HG02588 (cell line): ENCODE measurements at regions not wholly inside any gene's neighbourhood (a gene's known extent, or its start where the extent isn't known, plus 50 kb on each side); places are given as distances from the start of the nearest gene placed in this dataset.
"Not testable (repeated sequence)": the region's sequence is repeated elsewhere in the genome, so short reads cannot be mapped to it uniquely, and the experiment has no call there.

Experiments used
- ATAC-seq: cut with Tn5 transposase; IDR thresholded peaks from one replicate; pipeline ENCODE4 v1.9.1; 2021; ENCODE audit warnings: mild to moderate bottlenecking, moderate library complexity; ENCODE audit not compliant: unreplicated experiment

DNA sequence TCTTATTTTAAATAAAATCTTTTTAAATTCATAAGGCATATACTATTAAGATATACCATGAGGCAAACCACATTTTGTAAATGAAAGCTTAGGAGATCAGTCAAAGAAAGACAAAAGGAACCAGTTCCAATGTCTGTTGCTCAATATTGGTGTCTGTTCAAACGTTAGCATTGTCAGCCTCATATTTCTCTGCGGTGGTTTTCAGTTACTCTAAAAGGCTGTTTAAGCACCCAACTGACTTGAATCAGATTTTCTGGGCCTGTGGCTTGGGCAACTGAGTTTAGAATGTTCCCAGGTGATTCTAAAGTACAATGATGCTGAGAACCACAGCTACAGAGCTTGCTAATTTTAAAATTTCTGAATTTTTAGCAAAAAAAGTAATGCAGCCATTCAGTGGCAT is 166.3 kb upstream of the KIF2A start:
- no peak for ATAC-seq

DNA sequence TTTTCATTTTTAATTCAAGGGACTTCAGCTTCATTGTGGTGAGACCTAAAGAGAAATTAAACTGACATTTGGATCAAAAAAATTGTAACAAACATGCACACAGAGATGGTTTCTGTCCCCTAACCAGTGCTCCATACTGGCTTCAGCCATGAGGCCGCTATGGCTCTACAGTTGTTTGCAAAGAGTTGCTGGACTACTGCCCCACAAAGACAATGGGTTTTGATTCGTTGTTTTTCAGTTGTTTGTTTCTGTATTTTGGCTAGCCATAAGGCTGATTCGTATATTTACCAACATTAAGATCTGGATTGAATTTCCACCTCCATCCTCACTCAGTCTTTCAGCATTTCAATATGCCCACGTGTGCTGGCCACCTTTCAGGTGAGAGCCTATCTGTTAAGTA is 163.7 kb upstream of the KIF2A start:
- no peak for ATAC-seq

DNA sequence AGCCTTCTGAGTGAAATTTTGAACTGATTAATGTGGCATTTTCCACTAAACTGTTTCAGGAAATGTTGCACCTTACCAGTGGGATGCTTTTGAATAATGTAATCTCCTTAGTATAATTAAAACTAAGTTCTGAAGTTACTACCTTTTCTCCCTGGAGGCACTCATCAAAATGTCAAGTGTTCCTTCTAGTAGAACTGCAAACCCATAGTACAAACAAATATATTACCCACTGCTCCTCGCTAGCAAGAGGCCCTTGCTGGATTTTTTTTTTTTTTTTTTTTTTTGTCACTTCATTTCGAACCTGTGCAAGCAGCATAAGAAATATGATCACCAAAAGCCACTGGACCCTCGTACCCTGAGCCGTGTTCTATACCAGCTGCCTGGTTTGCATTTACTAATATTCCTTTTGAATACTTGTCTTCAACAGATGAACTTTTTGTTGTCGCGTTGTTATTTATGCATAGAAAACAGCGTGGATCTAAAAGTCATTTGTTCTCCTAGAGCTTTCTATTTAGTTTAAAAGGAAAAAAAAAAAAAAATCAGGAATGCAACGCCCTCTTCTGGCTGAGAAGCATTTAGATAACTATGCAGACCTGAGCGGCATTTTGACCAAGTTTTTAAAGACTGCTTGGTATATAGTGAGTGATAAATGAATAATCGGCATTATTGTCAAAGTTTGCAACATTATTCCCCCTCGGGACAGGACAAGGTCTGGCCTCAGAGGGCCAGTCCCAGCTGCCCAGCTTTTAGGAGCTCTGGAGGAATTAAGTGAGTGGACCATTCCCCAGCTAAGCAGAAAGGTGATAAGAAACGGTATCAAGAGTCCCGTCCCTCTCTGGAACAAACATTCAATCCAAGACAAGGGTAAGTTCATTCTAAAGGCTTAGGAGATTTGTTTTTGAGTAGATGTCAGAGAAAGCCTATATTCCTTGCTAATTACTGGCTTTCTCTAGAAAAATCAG is 162.5 kb upstream of the KIF2A start:
- ATAC-seq: no peak

DNA sequence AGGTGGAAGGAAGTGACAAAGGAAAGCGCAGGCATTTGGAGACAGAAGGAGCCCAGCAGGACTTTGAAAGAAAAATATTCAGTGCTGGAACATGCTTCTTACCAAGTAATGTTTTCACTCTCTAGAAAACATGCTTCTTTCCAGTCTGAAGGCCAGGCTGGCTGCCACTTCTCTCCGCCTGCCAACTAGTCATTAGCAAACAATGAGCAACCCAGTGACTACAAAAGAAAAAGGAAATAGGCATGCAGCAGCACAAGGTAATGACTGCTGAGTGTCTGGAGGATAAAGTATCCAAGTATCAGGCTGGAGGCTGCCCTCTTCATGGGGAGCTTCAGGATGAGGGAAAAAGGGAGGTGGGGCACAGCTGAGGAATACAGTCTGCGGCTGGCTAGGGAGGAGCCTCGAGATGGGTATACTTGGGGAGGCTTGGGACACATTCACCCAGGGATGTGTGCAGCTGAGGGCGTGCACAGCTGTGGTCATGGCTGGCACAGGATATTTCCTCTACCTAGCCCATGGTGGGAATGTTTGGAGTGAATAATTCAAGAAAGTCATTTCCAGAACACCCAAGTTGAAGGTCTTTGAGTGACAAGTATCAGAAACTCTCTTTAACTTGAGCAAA is 161.5 kb upstream of the KIF2A start:
- no peak for ATAC-seq

DNA sequence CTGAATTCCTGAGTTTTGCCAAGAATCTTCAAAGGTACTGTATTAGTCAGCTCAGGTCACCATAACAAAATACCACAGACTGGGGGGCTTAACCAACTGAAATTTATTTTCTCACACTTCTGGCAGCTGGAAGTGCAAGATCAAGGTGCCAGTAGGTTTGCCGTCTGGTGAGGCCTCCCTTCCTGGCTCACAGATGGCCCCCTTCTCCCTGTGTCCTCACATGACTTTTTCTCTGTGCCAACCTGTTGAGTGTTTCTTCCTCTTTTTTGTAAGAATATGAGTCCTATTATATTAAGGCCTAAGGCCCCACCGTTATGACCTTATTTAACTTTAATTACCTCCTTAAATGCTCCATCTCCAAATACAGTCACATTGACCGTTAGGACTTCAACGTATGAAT is 156.1 kb upstream of the KIF2A start:
- no peak for ATAC-seq

DNA sequence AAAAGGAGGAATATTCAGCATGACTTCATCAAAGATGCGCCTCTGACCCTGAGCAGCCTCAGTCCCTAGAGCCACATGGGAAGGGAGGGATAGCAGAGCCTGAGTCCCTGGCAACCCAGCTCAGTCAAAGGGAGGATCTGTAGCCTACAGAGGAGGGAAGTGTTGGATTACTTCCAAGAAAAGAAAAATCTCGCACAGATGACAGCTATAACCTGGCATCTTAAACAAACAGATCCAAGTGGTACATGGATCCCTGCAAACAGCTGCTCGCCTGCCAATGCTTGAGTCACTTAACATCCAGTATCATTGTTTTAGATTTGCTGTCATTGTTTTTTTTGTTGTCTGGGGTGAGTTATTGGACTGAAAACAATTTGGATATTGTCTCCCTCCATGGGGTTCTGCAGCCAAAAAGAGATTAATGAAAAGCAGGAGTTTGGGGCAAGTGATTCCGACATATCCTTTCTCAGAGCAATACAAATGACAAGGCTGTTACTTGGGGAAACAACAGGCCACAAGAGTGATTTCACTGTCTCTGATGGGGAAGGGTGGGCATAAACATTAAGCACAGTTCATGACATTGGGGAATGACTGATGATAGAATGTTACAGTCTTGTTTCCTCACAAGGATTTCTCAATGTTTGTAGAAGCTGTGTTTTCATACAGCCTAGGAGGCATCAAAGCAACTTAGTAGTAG is 153.5 kb upstream of the KIF2A start:
- no peak for ATAC-seq

DNA sequence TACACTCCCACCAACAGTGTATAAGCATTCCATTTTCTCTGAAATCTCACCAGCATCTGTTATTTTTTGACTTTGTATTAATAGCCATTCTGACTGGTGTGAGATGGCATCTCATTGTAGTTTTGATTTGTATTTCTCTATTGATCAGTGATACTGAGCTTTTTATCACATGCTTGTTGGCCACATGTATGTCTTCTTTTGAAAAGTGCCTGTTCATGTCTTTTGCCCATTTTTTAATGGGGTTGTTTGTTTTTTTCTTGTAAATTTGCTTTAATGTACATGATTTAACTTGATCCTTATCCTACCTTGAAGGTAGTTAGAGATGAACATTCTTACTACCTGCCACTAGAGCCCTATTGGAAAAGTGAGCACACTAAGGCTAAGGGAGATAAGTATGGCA is 151.2 kb upstream of the KIF2A start:
- no peak for ATAC-seq

DNA sequence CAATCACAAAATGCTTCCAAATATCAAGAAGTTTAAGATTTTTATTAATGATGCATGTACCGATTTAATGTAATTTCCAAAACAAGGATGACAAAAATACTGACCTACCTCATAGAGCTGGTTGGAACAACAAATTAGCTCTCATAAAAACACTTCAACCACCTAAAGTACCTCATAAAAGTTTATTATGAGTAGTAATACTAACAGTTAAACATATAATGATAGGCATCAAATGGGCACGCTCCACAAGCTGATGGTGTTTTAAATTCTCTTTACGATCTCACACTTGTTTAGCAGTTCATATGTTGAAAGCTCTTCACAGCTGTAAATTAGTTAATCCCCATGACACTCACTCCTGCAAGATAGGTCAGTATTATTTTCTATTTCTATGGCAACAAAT is 150.0 kb upstream of the KIF2A start:
- no peak for ATAC-seq

DNA sequence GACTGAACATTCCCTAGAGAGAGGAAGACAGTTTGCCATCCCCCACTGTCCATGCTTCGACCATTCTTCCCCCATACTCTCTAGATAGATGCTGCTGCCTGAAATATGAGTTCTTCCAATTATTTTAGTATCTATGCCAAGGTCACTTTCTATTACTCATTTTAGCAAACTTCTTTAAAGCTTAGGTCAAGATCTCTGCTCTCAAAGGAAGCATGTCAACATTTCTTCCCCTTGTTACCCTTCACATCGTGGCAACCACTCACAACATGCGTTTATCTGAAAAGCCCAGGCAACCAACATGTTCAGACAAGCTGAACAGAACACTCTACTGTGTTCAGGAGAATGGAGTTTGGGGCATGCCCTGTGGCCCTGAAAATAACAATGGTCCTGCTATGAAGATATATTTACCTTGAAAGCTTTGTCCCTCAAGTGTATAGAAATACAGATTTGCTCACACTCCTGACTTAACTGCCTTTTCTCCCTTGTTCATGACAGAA is 138.4 kb upstream of the KIF2A start:
- no peak for ATAC-seq

DNA sequence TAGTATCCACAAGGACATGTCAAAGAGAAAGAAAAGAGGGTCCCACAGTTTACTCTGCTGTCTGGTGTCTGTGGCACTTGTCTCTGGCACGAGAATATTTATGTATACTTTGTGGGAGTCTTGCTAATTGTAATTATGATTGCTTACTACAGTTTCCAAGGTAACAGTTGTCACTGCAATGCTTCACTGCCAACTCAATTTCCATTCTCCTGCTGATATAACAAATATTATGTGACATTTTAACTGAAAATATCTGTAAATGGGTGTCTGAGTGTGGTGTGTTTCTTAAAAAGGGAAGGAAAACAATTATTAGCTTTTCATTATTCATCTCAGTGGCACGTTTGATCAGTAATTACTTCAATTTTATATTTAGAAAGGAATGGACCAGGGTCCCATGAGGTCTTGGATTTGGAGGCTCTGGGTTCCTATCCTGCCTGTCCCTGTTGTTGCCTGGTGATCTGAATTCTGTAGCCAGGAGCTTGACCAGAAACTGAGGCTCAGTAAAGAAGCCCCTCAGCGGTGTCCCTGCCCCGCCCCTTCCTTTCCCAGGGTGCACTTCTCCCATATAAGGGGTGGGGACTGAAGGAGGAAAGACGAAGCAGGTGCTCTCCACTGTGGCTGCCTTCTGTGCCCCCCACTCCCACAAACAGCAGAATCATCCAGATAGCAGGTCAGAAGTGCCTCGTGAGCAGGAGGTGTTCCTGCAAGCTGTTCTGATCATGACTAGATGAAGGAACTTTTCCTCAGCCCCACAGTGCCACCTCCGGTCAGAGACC is 137.3 kb upstream of the KIF2A start:
- no peak for ATAC-seq

DNA sequence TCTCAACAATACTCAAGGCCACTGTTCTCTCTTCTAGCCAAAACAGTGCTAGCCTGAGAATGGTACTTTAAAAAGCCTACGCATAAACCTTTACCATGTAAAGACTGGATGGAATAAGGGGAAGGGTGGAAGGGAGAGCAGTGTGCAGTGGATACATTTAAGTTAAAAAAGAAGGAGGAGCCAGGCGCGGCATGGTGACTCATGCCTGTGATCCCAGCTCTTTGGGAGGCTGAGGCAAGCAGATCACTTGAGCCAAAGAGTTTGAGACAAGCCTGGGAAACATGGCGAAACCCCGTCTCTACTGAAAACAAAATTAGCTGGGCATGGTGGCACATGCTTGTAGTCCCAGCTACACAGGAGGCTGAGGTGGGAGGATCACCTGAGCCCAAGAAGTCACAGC is 127.7 kb upstream of the KIF2A start:
- ATAC-seq: no peak

DNA sequence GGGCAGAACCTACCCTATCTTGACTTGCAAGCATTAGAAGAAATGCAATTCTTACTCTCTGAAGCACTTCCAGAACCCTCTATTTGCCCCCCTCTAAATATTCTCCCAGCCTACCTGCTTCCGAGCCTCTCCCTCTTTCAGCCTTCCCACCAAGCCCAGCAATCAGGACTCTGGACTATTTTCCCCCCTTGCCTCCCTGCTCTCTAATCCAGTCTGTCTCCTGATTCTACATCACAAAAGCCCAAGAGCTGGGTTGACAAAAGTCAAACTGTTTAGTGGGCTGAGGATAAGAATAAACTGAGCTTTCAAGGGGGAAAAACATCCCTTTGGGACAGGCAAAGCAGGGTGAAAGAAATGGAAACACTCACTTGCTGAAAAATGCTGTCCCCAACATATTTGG is 123.2 kb upstream of the KIF2A start:
- no peak for ATAC-seq

DNA sequence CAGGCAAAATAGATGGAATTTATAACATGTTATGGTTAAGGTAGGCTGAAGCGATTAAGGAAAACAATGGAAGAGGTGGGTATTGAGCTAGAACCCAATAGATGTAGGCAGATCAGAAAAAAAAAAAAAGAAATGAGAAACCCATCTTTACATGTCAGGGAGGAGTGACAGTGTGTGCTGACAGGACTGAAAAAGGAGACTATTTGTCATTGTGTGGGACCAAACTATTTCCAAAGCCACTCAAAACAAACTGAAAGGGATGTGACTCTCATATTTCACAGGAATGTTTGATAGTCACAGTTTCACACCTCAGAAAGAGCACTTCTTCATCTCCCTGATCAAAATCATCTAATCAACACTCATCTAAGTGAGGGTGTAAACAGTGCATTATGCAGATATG is 122.3 kb upstream of the KIF2A start:
- ATAC-seq: no peak

DNA sequence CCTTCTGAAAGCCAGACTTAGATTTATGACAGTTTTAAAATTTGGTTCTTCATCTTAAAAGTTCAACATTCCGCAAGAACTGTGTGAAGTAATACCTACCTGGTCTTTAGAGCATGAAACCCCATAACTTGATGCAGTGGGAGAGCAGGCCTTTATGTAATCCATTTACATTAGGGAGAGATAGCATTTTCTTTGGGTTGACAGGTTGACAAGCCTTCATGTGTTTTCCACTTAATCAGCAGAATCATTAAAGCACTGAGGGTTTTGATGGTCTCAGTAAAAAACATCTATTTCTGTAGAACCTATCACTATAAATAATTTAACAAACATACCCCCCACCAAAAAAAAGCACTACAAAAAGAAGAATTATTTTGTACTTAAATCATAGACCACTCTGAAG is 121.6 kb upstream of the KIF2A start:
- ATAC-seq: no peak

DNA sequence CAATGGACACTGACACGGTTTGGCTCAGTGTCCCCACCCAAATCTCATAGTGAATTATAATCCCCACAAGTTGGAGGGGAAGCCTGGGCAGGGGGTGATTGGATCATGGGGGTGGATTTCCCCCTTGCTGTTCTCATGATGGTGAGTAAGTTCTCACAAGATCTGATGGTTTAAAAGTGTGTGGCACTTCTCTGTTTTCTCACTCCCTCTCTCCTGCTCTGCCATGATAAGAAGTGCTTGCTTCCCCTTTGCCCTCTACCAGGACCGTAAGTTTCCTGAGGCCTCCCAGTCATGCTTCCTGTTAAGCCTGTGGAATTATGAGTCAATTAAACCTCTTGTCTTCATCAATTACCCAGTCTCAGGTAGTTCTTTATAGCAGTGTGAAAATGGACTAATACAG is 115.8 kb upstream of the KIF2A start:
- no peak for ATAC-seq

DNA sequence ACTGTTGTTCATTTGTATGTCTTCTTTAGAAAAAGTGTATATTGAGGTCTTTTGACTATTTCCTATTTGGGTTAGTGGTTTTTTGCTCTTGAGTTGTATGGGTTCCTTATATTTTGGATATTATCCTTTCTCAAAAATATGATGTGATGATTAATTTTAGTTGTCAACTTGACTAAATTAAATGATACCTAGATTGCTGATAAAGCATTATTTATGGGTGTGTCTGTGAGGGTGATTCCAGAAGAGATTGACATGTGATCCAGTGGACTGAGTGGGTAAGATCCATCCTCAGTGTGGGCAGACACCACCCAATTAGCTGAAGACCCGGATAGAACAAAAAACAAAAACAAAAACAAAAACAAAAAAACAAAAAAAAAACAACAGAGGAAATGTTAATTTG is 115.1 kb upstream of the KIF2A start:
- ATAC-seq: no peak

DNA sequence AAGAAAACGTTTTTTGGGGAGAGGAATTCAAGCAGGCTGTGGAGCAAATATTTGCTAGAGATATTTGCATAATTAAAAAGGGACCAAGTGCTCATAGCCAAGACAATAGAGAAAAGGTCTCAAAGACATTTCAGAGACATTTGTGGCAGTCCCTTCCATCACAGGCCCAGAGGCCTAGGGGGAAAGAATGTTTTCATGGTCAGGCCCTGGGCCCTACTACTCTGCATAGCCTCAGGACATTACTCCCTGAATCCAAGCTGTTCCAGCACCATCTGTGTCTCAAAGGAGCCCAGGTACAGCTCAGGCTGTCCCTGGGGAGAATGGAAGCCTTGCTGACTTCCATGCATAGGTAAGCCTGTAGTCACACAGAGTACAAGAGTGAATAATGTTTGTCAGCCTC is 113.0 kb upstream of the KIF2A start:
- ATAC-seq: no peak

DNA sequence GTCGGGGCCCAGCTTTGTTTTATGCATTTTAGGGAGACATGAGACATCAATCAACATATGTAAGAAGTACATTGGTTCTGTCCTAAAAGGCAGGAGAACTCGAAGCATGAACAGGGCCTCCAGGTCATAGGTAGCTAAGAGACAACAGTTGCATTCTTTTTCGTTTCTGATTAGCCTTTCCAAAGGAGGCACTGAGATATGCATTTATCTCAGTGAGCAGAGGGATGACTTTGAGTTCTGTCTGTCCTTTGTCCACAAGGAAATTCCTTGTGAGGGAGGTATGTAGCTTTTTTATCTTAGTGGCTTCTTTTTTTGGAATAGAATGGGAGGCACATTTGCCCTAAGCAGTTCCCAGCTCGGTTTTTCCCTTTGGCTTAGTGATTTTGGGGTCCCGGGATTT is 109.5 kb upstream of the KIF2A start:
- not testable (repeated sequence) for ATAC-seq

DNA sequence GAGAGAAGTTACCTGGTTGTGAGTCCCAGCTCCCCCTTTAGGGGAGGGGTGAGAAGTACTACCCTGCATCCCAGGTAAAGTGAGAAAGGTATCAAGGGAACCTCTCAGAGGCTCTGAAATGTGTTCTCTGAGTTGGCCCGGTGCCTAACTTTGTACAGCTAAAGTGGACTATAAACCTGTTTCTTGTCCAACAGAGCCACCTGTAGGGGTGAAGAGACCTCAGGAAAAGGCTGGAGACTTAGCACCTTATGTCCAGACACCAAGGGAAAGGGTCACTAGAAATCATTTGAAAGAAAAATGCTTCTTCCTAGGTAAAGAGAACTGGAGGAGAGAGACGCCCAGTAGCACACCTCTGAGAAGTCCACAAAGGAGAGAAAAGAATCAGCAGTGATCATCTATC is 108.3 kb upstream of the KIF2A start:
- no peak for ATAC-seq

DNA sequence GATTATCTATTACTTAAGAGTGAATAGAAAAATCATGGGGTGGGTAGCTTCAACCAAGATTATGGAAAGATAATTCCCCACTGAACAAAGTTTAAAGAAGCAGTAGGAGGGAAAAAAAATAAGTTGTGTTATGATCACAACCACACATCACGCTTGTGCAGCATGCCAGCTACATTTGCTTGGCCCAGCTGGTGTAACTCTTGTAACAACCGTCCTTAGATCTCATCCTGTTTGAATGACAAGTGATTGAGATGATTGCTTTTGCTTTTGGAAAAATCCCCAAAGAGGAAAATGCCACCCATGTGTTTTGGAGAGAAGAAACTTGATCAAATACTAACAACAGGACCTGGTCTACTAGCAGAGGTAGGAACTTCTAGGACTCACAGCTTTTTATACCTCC is 107.6 kb upstream of the KIF2A start:
- ATAC-seq: no peak
